ENCODE measurements at regions not wholly inside any gene's neighbourhood (a gene's known extent, or its start where the extent isn't known, plus 50 kb on each side); places are given as distances from the start of the nearest gene placed in this dataset.

- in situ Hi-C loops (cut with HindIII; ENCODE audit: extremely low pct_ligation_motif_present, low pct_unique_long_range_greater_than_20kb) (no loop called here), intact Hi-C loops (cut with micrococcal nuclease; ENCODE audit: unreplicated experiment) (no loop called here)
- CTCF ChIA-PET (ENCODE audit: low intra/inter-chr PET ratio, low total read pairs) = no interaction called here
- no peak overlapping the region for H2AFZ ChIP-seq (ENCODE audit: low read length)
- no peak overlapping the region for H3K4me2 ChIP-seq (ENCODE audit: low read depth, low read length)
- POLR2A ChIA-PET = no interaction called here
- no peaks in the 10 kb centered on the region for H3K27me3 ChIP-seq (ENCODE audit: control insufficient read depth in 1 of 2, insufficient read depth in 2 of 2, low read length in 2 of 2)
- BruUV-seq (replicated peaks) = no TSS peak
- TF ChIP-seq ZEB1 (IDR thresholded peaks at IDR 0.05; ENCODE audit: insufficient replicate concordance, low read depth) = no peak
- no peak for TF ChIP-seq ZNF142 (CRISPR knock-in tag; IDR thresholded peaks at IDR 0.05)
- no peak for TF ChIP-seq MZF1 (CRISPR knock-in tag; IDR thresholded peaks at IDR 0.05; ENCODE audit: borderline replicate concordance)
- no peak for TF ChIP-seq SMARCE1 (IDR thresholded peaks at IDR 0.05; ENCODE audit: borderline replicate concordance)
- TF ChIP-seq ZNF253 (CRISPR knock-in tag; IDR thresholded peaks at IDR 0.05; ENCODE audit: borderline replicate concordance) = no peak
- no peak for TF ChIP-seq U2AF2 (IDR thresholded peaks at IDR 0.05; ENCODE audit: low read depth, low read length)
- TF ChIP-seq ZBTB4 (CRISPR knock-in tag; IDR thresholded peaks at IDR 0.05; ENCODE audit: borderline replicate concordance) = no peak
- H3K27ac ChIP-seq (ENCODE audit: extremely low read length, insufficient read depth, low read length) = no peak overlapping the region
- no peaks in the 10 kb centered on the region for H3K4me1 ChIP-seq (ENCODE audit: insufficient read depth, low read length)
- H3K9me3 ChIP-seq (ENCODE audit: low read length) = no peaks in the 10 kb centered on the region
- H3K9ac ChIP-seq (ENCODE audit: insufficient read depth, low read depth, low read length) = no peak overlapping the region
- H3K79me2 ChIP-seq (ENCODE audit: insufficient read depth, low read length) = no peaks in the 10 kb centered on the region
- DNase-seq (ENCODE audit: low spot score) (no peak), ATAC-seq (no peak), FAIRE-seq (no peak)
- H4K20me1 ChIP-seq (ENCODE audit: insufficient read depth, low read length) = no peaks in the 10 kb centered on the region
- no peaks in the 10 kb centered on the region for H3K36me3 ChIP-seq (replicated peaks in 1 of 2; ENCODE audit: control insufficient read depth in 1 of 2, insufficient read depth in 2 of 2, low read length in 2 of 2)
- H3K4me3 ChIP-seq (replicated peaks in 1 of 3; ENCODE audit: insufficient read depth in 1 of 3, low read depth in 2 of 3, low read length in 3 of 3) = no peak overlapping the region
Measured at GRCh38 chr5:167268337-167268736, 1023.1 kb upstream of the WWC1 start.
